ENCODE measurements at regions not wholly inside any gene's neighbourhood (a gene's known extent, or its start where the extent isn't known, plus 50 kb on each side); places are given as distances from the start of the nearest gene placed in this dataset.

DNA sequence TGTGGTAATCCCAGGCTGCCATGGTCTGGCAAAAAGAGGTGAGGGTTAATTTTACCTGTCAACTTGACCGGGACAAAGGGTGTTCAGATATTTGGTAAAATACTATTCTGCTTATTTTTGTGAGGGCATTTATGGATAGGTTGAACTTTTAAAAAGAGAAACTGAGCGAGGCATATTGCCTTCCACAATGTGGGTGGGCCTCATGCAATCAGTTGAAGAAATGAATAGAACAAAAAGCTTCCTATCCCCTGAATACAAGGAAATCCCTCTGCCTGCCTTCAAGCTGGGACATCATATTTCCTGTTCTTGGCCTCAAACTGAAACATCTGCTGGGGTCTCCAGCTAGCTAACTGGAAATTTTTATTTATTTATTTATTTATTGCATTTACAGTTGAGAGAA is 734.7 kb downstream of the IRX1 start:
- Histone ChIP-seq H2BK12ac (ENCODE audit: insufficient read length, low read depth, low read length) (no peak overlapping the region), H3K23ac (ENCODE audit: insufficient read length, low read depth, low read length) (no peak overlapping the region), H3K4me2 (ENCODE audit: insufficient read depth, insufficient read length, low read length) (no peak overlapping the region), H4K8ac (replicated peaks; ENCODE audit: insufficient read length, low read depth, low read length) (no peak overlapping the region), H3K4me1 (ENCODE audit: insufficient read depth, low read length) (no peaks in the 10 kb centered on the region), H4K91ac (ENCODE audit: insufficient read length, low read depth, low read length) (no peak overlapping the region), H3K23me2 (ENCODE audit: insufficient read length, low read depth, low read length, poor library complexity, severe bottlenecking) (no peaks in the 10 kb centered on the region), H2BK120ac (ENCODE audit: low read depth, low read length, poor library complexity, severe bottlenecking) (no peak overlapping the region), H2BK15ac (ENCODE audit: low read depth, low read length) (no peak overlapping the region), H3K79me2 (ENCODE audit: insufficient read depth, low read length) (no peaks in the 10 kb centered on the region), H4K5ac (ENCODE audit: insufficient read length, low read depth, low read length) (no peak overlapping the region), H3K56ac (ENCODE audit: insufficient read length, low read depth, low read length) (no peak overlapping the region), H4K20me1 (ENCODE audit: control insufficient read depth, insufficient read depth, insufficient read length) (no peaks in the 10 kb centered on the region), H3K14ac (ENCODE audit: insufficient read depth, low read length) (no peak overlapping the region), H2BK20ac (ENCODE audit: low read depth, low read length, poor library complexity, severe bottlenecking) (no peak overlapping the region), H3K9ac (ENCODE audit: extremely low read depth, insufficient read length, low read length) (no peak overlapping the region), H3T11ph (ENCODE audit: low read length) (no peak overlapping the region), H3K18ac (ENCODE audit: insufficient read length, low read depth, low read length) (no peak overlapping the region), H3K4ac (ENCODE audit: low read depth, low read length) (no peak overlapping the region), H2BK5ac (ENCODE audit: insufficient read length, low read length) (no peak overlapping the region), H2AK5ac (ENCODE audit: insufficient read length, low read length) (no peak overlapping the region), H3K27me3 (ENCODE audit: insufficient read depth, low read length) (no peaks in the 10 kb centered on the region), H2AFZ (ENCODE audit: low read length) (no peak overlapping the region), H3K79me1 (ENCODE audit: insufficient read depth, low read depth, low read length, poor library complexity, severe bottlenecking) (no peaks in the 10 kb centered on the region), H3K27ac (ENCODE audit: insufficient read length, low read depth, low read length) (no peak overlapping the region), H3K9me3 (ENCODE audit: control insufficient read depth, low read depth, low read length) (no peaks in the 10 kb centered on the region)
- TF ChIP-seq, protein P1, sequence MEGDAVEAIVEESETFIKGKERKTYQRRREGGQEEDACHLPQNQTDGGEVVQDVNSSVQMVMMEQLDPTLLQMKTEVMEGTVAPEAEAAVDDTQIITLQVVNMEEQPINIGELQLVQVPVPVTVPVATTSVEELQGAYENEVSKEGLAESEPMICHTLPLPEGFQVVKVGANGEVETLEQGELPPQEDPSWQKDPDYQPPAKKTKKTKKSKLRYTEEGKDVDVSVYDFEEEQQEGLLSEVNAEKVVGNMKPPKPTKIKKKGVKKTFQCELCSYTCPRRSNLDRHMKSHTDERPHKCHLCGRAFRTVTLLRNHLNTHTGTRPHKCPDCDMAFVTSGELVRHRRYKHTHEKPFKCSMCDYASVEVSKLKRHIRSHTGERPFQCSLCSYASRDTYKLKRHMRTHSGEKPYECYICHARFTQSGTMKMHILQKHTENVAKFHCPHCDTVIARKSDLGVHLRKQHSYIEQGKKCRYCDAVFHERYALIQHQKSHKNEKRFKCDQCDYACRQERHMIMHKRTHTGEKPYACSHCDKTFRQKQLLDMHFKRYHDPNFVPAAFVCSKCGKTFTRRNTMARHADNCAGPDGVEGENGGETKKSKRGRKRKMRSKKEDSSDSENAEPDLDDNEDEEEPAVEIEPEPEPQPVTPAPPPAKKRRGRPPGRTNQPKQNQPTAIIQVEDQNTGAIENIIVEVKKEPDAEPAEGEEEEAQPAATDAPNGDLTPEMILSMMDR (conservative IDR thresholded peaks at IDR 0.05): no peak
- H3K4me3 Mint-ChIP-seq: no peak overlapping the region
- H3K9me3 Mint-ChIP-seq: no peaks in the 10 kb centered on the region; a peak in 2 of 5 replicates
- H3K4me1 Mint-ChIP-seq: no peaks in the 10 kb centered on the region
- H3K27ac Mint-ChIP-seq: no peak overlapping the region
- no peak for DNase-seq
- H3K36me3 Mint-ChIP-seq (ENCODE audit: insufficient read depth in 1 of 3, low read depth in 3 of 3): no peaks in the 10 kb centered on the region
- peaks cover 2% of the 10 kb centered on the region; the same call in 1 of the 2 replicates for H3K27me3 Mint-ChIP-seq (ENCODE audit: low read depth)
- WGBS (ENCODE audit: extremely low coverage, insufficient read length, low lambda C conversion rate): no CpG with 5 or more reads among the region's 2 CpGs

All from H9 (cell line).